Retinal pigment epithelial cell (primary cell): ENCODE measurements at regions not wholly inside any gene's neighbourhood (a gene's known extent, or its start where the extent isn't known, plus 50 kb on each side); places are given as distances from the start of the nearest gene placed in this dataset.

Experiments
- DNase-seq: peaks from one replicate; pipeline ENCODE4 v3.0.0-alpha.2; 2010; ENCODE audit warnings: low read depth
- H3K4me3 ChIP-seq: 2 replicates; pipeline ENCODE4 v1.5.1; 2011; ENCODE audit warnings: mild to moderate bottlenecking, low read length, control low read depth, moderate library complexity
- TF ChIP-seq, protein P1 (sequence below): conservative IDR thresholded peaks from 2 replicates; pipeline ENCODE4 v1.5.1; 2011; ENCODE audit warnings: low read depth, low read length, control low read depth, inconsistent platforms

DNA sequence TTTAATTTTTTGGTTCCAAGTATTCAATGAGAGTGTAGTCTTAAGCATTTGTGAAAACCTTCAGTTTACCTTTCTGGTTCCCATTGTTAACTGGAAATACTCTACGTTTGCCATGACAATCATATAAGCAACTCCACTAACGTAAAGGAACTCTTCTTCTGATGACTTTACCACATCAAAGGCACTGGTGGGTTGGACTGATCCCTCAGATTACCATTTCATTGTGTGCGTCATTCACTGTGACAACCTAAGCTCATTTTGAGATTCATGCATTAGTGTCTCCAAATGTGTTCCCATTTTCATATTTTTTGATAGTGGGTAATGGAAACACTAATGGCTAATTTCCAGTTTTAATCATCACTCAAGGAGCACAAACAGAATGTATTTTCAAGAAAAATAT, 119.9 kb upstream of the COL1A2 start:
- no peak overlapping the region for H3K4me3 ChIP-seq
- TF ChIP-seq, protein P1, sequence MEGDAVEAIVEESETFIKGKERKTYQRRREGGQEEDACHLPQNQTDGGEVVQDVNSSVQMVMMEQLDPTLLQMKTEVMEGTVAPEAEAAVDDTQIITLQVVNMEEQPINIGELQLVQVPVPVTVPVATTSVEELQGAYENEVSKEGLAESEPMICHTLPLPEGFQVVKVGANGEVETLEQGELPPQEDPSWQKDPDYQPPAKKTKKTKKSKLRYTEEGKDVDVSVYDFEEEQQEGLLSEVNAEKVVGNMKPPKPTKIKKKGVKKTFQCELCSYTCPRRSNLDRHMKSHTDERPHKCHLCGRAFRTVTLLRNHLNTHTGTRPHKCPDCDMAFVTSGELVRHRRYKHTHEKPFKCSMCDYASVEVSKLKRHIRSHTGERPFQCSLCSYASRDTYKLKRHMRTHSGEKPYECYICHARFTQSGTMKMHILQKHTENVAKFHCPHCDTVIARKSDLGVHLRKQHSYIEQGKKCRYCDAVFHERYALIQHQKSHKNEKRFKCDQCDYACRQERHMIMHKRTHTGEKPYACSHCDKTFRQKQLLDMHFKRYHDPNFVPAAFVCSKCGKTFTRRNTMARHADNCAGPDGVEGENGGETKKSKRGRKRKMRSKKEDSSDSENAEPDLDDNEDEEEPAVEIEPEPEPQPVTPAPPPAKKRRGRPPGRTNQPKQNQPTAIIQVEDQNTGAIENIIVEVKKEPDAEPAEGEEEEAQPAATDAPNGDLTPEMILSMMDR = no peak
- no peak for DNase-seq

DNA sequence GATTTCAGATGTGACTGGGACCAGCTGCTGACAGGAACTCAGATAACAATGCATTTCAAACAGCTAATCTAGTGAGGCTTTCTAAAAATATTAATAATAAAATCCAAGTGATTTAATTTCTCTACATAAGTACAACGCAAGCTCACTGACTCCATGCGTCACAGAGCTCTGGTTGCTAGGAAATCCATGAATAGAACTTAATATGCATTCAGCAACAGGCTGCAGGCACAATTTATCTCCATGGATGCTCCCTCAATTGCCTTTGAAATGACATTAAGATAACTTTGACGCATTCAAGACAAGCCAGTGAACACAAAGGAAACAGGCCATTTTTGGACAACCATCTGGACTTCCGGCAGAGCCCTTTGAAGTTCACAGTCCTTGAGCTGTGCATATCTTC, 118.7 kb upstream of the COL1A2 start:
- TF ChIP-seq, protein P1 = no peak
- no peak overlapping the region for H3K4me3 ChIP-seq
- no peak for DNase-seq

DNA sequence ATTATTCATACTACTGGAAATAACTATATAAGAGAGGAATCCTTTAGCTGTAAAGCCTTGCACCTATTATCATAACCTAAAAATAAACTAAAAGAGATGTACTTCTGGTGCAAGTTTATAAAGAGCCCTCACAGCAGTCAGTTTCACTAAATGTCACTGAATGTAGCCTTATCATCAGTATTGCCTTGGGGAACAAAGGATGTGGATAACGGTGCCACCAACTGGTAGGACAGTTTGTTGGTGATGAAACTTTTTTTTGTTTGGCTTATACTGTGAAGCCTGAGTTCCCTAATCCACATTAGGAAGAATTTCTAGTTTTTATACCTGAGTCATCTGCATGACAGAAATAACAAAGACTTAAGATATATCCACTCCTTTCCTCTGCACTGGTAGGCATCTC, 117.9 kb upstream of the COL1A2 start:
- no peak for DNase-seq
- TF ChIP-seq, protein P1 = peak; percentile 48
- H3K4me3 ChIP-seq = no peak overlapping the region

DNA sequence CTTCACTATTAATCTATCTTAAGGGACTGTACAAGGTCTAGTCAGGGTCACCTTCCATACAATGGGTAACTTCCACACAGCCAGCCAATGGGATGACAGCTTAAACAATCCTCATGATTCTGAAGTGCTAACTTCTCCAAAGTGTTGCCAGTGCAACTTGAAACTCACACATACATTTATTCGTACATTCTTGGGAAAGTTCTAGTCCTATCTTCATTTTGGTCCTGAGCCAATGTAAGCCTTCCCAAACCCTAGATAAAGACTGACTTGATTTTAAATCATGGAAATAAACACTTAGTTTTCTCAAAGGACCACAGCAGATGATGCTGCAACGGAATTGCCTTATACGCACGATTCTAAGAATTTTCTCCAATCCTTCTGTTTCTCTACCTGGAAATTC, 117.5 kb upstream of the COL1A2 start:
- TF ChIP-seq, protein P1 = no peak
- no peak overlapping the region for H3K4me3 ChIP-seq
- no peak for DNase-seq

DNA sequence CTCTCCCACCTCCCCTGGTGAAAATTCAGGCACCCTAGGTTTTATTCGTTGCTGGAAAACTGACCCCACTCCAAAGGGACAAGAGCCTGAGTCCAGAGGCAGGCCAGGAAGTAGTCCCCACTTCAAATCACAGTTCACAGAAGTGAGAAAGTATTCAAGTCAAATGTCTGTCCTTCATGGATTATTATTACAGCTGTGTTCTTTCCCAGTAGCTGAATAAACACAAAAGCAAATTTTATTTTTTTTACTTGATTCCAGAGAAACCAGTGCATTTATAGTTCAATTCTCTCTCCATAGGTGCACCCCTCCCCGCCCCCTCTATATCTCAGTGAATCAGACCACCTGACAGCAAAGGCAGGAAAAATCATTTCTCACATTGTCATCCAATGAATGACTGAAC, 113.8 kb upstream of the COL1A2 start:
- DNase-seq = no peak
- TF ChIP-seq, protein P1 = no peak

DNA sequence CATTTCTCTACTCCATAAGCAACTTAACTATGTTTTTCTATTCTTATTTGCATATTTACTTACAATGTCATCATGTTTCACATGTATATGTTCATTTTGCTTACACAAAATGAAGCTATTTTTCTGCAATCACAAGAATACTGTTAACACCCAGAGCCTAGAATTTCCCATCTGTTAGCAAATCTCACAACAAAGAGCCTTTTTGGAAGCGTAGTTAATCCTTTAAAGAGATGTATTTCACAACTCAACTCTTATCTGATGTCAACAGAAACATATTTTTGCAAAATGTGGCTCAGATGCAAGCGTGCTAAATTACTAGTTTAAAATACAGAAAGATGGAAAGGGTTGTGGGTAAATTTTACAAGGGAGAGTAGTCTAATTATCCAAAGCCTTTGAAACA, 110.6 kb upstream of the COL1A2 start:
- no peak for DNase-seq
- TF ChIP-seq, protein P1 = no peak
- no peak overlapping the region for H3K4me3 ChIP-seq

More for the DNA sequence above, 113.8 kb upstream of the COL1A2 start:
- H3K4me3 ChIP-seq = no peak overlapping the region

DNA sequence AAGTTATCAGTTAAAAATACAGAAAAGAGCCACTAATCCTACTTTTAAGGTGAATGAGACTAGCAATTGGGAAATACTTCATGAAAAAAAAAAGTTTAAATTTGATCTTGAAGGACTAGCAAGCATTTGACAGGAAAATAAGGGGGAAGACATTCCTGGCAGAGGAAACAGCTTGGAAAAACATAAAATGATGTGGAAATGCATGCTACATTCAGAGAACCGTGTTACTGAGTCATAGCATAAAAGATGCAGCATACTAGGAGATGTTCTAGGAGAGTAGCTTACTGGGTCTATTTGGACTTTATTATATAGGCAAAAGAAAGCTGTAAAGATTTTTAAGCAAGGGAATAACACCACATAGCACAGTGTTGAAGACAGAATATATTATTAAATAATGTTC, 108.6 kb upstream of the COL1A2 start:
- TF ChIP-seq, protein P1 = no peak
- H3K4me3 ChIP-seq = no peak overlapping the region
- DNase-seq = no peak
